ENCODE measurements at regions not wholly inside any gene's neighbourhood (a gene's known extent, or its start where the extent isn't known, plus 50 kb on each side); places are given as distances from the start of the nearest gene placed in this dataset.

- DNase-seq (ENCODE audit: low spot score) (peak; percentile 84), ATAC-seq (peak; percentile 97)
- peaks cover 27% of the 10 kb centered on the region for H3K4me1 ChIP-seq (ENCODE audit: insufficient read depth)
- H3K36me3 ChIP-seq (ENCODE audit: insufficient read depth): no peaks in the 10 kb centered on the region
- Mint-ChIP-seq H3K4me3 (peak overlapping the region; percentile 84), H3K4me1 (peaks cover 27% of the 10 kb centered on the region), H3K36me3 (ENCODE audit: low read depth) (no peaks in the 10 kb centered on the region), H3K27ac (peak overlapping the region; percentile 92), H3K9me3 (no peaks in the 10 kb centered on the region), H3K27me3 (ENCODE audit: insufficient read depth, low read depth, poor library complexity) (peaks cover 3% of the 10 kb centered on the region)
- TF ChIP-seq EZH2 (IDR thresholded peaks at IDR 0.05; ENCODE audit: low read depth, unreplicated experiment) (no peak), POLR2AphosphoS5 (IDR thresholded peaks at IDR 0.05; ENCODE audit: low read depth) (peak; percentile 59), ETS1 (IDR thresholded peaks at IDR 0.05) (peak; percentile 41; the same call in 1 of the 2 replicates)
- H3F3A ChIP-seq (replicated peaks; ENCODE audit: low read depth): 0 out of 2 replicates have a peak, but pooled peaks cover 9% of the 10 kb centered on the region
- no peaks in the 10 kb centered on the region for H3K27me3 ChIP-seq (ENCODE audit: insufficient read depth)
- peak overlapping the region; percentile 98 for H3K27ac ChIP-seq (ENCODE audit: low read depth)
- H3K9me2 ChIP-seq (ENCODE audit: insufficient read depth): 0 out of 2 replicates have a peak, but pooled peaks cover 4% of the 10 kb centered on the region
- H3K4me3 ChIP-seq: peak overlapping the region; percentile 73
- peak overlapping the region; percentile 82 for H3K4me2 ChIP-seq
- peak overlapping the region; percentile 97 for H2AFZ ChIP-seq
- H4K20me1 ChIP-seq (replicated peaks; ENCODE audit: insufficient read depth): no peaks in the 10 kb centered on the region
- H3K79me2 ChIP-seq (replicated peaks; ENCODE audit: insufficient read depth): no peaks in the 10 kb centered on the region
These were observed 631.5 kb downstream of the NYAP2 start for GRCh38 chr2:226030788-226031646.

- Histone ChIP-seq H3K27me3 (ENCODE audit: insufficient read depth) (no peaks in the 10 kb centered on the region), H4K20me1 (replicated peaks; ENCODE audit: insufficient read depth) (no peaks in the 10 kb centered on the region), H3K4me2 (peak overlapping the region; percentile 82), H3K27ac (ENCODE audit: low read depth) (no peak overlapping the region; the same call in 1 of the 2 replicates), H2AFZ (peak overlapping the region; percentile 83), H3F3A (replicated peaks; ENCODE audit: low read depth) (0 out of 2 replicates have a peak, but pooled peaks cover 9% of the 10 kb centered on the region), H3K79me2 (replicated peaks; ENCODE audit: insufficient read depth) (no peaks in the 10 kb centered on the region), H3K4me1 (ENCODE audit: insufficient read depth) (peaks cover 27% of the 10 kb centered on the region), H3K36me3 (ENCODE audit: insufficient read depth) (no peaks in the 10 kb centered on the region), H3K9me2 (ENCODE audit: insufficient read depth) (no peaks in the 10 kb centered on the region), H3K4me3 (peak overlapping the region; percentile 73)
- Mint-ChIP-seq H3K36me3 (ENCODE audit: low read depth) (no peaks in the 10 kb centered on the region), H3K27me3 (ENCODE audit: insufficient read depth, low read depth, poor library complexity) (peaks cover 3% of the 10 kb centered on the region), H3K4me1 (peaks cover 27% of the 10 kb centered on the region), H3K4me3 (peak overlapping the region; percentile 84), H3K27ac (no peak overlapping the region), H3K9me3 (no peaks in the 10 kb centered on the region)
- TF ChIP-seq EZH2 (IDR thresholded peaks at IDR 0.05; ENCODE audit: low read depth, unreplicated experiment): no peak
- no peak for TF ChIP-seq ZNF331 (CRISPR knock-in tag; IDR thresholded peaks at IDR 0.05; ENCODE audit: low read depth)
- TF ChIP-seq ETS1 (IDR thresholded peaks at IDR 0.05): no peak
- no peak for TF ChIP-seq JUNB (IDR thresholded peaks at IDR 0.05; ENCODE audit: unreplicated experiment)
- no peak for TF ChIP-seq STAT1 (IDR thresholded peaks at IDR 0.05; ENCODE audit: unreplicated experiment)
- no peak for TF ChIP-seq ZNF462 (CRISPR knock-in tag; IDR thresholded peaks at IDR 0.05)
- TF ChIP-seq, protein P1, sequence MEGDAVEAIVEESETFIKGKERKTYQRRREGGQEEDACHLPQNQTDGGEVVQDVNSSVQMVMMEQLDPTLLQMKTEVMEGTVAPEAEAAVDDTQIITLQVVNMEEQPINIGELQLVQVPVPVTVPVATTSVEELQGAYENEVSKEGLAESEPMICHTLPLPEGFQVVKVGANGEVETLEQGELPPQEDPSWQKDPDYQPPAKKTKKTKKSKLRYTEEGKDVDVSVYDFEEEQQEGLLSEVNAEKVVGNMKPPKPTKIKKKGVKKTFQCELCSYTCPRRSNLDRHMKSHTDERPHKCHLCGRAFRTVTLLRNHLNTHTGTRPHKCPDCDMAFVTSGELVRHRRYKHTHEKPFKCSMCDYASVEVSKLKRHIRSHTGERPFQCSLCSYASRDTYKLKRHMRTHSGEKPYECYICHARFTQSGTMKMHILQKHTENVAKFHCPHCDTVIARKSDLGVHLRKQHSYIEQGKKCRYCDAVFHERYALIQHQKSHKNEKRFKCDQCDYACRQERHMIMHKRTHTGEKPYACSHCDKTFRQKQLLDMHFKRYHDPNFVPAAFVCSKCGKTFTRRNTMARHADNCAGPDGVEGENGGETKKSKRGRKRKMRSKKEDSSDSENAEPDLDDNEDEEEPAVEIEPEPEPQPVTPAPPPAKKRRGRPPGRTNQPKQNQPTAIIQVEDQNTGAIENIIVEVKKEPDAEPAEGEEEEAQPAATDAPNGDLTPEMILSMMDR (conservative IDR thresholded peaks at IDR 0.05; ENCODE audit: low read depth in 2 of 2): no peak
- DNase-seq (ENCODE audit: low spot score): peak; percentile 10
- ATAC-seq: no peak
These were observed 630.9 kb downstream of the NYAP2 start for GRCh38 chr2:226030369-226030768.
